Uterus (tissue), 3 donors: ENCODE measurements at regions not wholly inside any gene's neighbourhood (a gene's known extent, or its start where the extent isn't known, plus 50 kb on each side); places are given as distances from the start of the nearest gene placed in this dataset.

Source experiments
- DNase-seq, 2 donors: peaks; one replicate each; pipeline ENCODE4 v3.0.0-alpha.2; 2019 to 2020
- H3K27ac ChIP-seq, 2 donors: fragments of 200-600 bp; sonication (generic); 1 replicate in 1 of 2; 2 replicates in 1 of 2; pipeline ENCODE4 v1.5.1; 2016 to 2018
- H3K27me3 ChIP-seq, 2 donors: fragments of 200-600 bp; sonication (generic); one replicate each; pipeline ENCODE4 v1.5.1; 2018 to 2019; ENCODE audit warnings: control low read depth in 1 of 2
- H3K36me3 ChIP-seq, 2 donors: fragments of 200-600 bp; sonication (generic); one replicate each; pipeline ENCODE4 v1.5.1; 2019; ENCODE audit warnings: control low read depth in 1 of 2
- H3K4me1 ChIP-seq, 2 donors: fragments of 200-600 bp; sonication (generic); one replicate each; pipeline ENCODE4 v1.5.1; 2018 to 2019; ENCODE audit warnings: control low read depth in 1 of 2
- H3K4me3 ChIP-seq, 2 donors: fragments of 200-600 bp; sonication (generic); 1 replicate in 1 of 2; 2 replicates in 1 of 2; pipeline ENCODE4 v1.5.1; 2018 to 2019; ENCODE audit warnings: mild to moderate bottlenecking in 1 of 2
- H3K9me3 ChIP-seq, 2 donors: fragments of 200-600 bp; sonication (generic); one replicate each; pipeline ENCODE4 v1.5.1; 2019; ENCODE audit warnings: control low read depth in 1 of 2
- POLR2A ChIP-seq, 2 donors: fragments of 450-650 bp; IDR thresholded peaks; one replicate each; pipeline ENCODE4 v1.6.1; 2016; ENCODE audit warnings: antibody characterized with exemption in 2 of 2, mild to moderate bottlenecking in 1 of 2, moderate library complexity in 1 of 2
- intact Hi-C: fragments of 100-400 bp; cut with DNase I; formaldehyde crosslinking; loops from one replicate; pipeline ENCODE4 v1.15.1; 2023; ENCODE audit warnings: low total_unique reads
- TF ChIP-seq, protein P1 (sequence below), 4 experiments: fragments of 200-600 bp in 2 of 4; fragments of 450-650 bp in 2 of 4; sonication (generic) in 2 of 4; IDR thresholded peaks; one replicate each; pipeline ENCODE4 v1.5.1; 2016 to 2019; ENCODE audit warnings: antibody characterized with exemption in 4 of 4, mild to moderate bottlenecking in 2 of 4, moderate library complexity in 1 of 4
- donor health status: DM: yes; HTN: yes; CAD: no.

DNA sequence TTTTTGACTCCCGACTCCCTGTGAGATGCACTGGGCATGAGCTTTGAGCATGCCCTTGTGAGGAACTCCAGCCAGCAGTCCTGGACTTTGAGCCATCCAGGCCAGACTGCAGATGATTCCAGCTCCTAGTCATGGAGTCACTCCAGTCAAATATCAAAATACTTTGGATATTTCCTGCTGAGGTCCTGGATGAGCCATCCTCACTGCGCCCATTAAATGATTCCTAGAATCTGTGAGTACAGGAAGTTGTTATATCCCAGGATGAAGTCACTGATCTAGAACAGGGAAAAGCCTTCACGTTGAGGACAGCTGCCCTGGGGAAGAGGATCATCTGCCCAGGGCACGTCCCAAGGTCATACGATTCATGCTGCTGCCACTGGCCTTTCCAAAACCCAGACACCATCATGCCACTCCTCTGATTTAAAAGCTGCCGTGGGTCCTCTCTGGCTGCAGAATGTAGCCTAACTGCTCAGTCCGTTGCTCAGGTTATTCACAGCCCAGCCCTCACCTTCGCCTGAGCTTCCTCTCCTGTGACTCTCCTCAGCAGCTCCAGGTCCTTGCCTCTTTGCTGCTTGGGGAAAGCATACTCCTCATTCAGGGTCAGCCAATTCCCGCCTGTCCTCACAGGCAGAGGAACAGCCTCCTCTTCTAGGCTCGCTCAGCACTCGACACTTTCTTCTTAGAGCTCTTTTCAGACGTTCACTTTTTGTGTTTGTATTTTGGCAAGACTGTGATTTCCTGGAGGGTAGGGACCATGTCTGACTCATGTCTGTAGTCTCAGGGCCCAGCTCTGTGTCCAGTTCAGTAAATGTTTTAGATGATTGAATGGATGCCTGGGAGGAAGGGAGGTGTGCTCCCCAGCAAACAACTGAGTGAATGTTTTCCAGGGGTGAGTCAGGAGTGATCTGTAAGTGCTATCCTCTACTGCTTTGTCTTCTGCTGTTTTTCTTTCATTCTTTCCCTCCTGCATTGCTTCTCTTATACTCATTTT lies 157.8 kb downstream of the SNX10 start:
- H3K9me3 ChIP-seq, result no peaks in the 10 kb centered on the region
- no peak for TF ChIP-seq POLR2A (IDR thresholded peaks at IDR 0.05)
- H3K27me3 ChIP-seq, result no peaks in the 10 kb centered on the region
- no peak overlapping the region for H3K4me3 ChIP-seq
- H3K36me3 ChIP-seq, result no peaks in the 10 kb centered on the region
- no peak for DNase-seq
- intact Hi-C loops, result no loop called here
- H3K4me1 ChIP-seq, result no peaks in the 10 kb centered on the region
- H3K27ac ChIP-seq, result peak overlapping the region; percentile 10 to 21

DNA sequence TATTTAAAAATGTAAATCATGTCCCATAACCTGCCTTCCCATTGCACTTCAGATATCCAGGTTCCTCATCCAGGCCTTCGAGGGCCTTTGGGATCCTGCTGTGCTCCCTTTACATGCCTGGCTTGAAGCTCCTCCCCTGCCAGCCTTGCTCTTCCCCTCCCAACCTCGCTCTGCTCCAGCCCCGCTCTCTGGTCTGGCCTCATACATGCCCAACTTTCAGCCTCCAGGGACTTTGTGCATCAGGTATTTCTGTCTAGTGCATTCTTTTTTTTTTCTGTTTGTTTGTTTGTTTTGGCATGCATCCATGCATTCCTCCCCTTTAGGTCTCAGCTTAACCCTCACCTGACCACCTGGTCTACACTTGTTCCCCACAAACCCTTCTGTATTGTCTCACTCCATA lies 160.3 kb downstream of the SNX10 start:
- no peaks in the 10 kb centered on the region for H3K9me3 ChIP-seq
- H3K36me3 ChIP-seq, result no peaks in the 10 kb centered on the region
- H3K27ac ChIP-seq, result no peak overlapping the region
- no peak overlapping the region for H3K4me3 ChIP-seq
- TF ChIP-seq, protein P1, sequence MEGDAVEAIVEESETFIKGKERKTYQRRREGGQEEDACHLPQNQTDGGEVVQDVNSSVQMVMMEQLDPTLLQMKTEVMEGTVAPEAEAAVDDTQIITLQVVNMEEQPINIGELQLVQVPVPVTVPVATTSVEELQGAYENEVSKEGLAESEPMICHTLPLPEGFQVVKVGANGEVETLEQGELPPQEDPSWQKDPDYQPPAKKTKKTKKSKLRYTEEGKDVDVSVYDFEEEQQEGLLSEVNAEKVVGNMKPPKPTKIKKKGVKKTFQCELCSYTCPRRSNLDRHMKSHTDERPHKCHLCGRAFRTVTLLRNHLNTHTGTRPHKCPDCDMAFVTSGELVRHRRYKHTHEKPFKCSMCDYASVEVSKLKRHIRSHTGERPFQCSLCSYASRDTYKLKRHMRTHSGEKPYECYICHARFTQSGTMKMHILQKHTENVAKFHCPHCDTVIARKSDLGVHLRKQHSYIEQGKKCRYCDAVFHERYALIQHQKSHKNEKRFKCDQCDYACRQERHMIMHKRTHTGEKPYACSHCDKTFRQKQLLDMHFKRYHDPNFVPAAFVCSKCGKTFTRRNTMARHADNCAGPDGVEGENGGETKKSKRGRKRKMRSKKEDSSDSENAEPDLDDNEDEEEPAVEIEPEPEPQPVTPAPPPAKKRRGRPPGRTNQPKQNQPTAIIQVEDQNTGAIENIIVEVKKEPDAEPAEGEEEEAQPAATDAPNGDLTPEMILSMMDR (IDR thresholded peaks at IDR 0.05), result no peak
- TF ChIP-seq POLR2A (IDR thresholded peaks at IDR 0.05), result no peak
- DNase-seq, result no peak
- intact Hi-C loops, result no loop called here
- no peaks in the 10 kb centered on the region for H3K4me1 ChIP-seq
- no peaks in the 10 kb centered on the region for H3K27me3 ChIP-seq

DNA sequence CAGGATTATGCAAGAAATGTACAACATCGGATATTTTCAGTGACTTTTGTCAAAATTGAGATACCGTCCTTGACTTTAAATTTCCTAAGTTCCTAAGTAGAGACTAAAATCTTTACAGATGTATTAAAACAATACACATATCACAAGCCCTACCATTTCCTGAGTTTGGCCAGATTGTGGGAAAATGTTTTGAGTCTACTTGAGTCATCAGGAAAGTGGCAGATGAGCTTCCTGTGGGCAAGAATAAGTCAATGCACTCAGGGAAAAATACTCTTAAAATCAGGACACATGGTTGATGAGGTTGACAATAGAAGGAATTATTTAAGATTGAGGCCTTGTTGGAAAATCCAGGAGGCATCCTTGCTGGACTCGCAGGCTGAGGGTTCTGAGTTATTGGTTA lies 162.5 kb downstream of the SNX10 start:
- intact Hi-C loops, result no loop called here
- no peak overlapping the region for H3K4me3 ChIP-seq

DNA sequence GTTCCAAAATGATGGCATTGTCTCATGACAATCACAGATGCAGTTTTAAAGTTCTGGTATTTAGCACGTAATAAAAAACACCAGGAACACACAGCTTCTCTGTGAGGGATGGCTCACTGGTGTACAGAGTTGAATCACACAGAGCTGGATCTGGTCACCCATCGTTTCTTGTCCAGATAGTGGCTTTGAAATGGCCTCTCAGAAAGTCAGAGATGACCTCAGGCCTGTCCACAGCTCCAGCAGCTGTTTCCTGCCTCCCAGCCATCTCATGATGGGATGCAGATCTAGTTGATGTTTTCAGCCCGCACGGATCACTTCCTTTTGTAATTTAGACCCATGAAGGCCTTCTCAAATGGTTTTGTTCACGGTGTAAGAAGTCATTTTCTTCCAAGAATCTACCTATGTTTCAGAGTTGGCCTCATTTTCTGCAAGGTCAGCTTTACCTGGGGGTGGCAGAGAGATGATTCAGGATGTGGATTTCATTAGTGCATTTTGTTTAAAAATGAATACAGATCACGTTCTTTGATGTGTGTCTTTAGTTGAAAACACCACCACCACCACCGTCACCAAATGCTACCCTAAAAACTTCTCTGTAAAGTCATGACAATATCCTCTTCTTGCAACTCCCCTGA lies 166.2 kb downstream of the SNX10 start:
- Histone ChIP-seq H3K9me3 (no peaks in the 10 kb centered on the region), H3K4me3 (no peak overlapping the region), H3K27ac (no peak overlapping the region), H3K36me3 (no peaks in the 10 kb centered on the region), H3K27me3 (no peaks in the 10 kb centered on the region), H3K4me1 (no peaks in the 10 kb centered on the region)
- intact Hi-C loops, result no loop called here
- DNase-seq, result no peak
- TF ChIP-seq, protein P1 (IDR thresholded peaks at IDR 0.05), result no peak
- no peak for TF ChIP-seq POLR2A (IDR thresholded peaks at IDR 0.05)

More for the DNA sequence above, 162.5 kb downstream of the SNX10 start:
- Histone ChIP-seq H3K36me3 (no peaks in the 10 kb centered on the region), H3K9me3 (no peaks in the 10 kb centered on the region), H3K27ac (no peak overlapping the region), H3K4me1 (no peaks in the 10 kb centered on the region), H3K27me3 (no peaks in the 10 kb centered on the region)
- no peak for DNase-seq
- no peak for TF ChIP-seq POLR2A (IDR thresholded peaks at IDR 0.05)
- TF ChIP-seq, protein P1 (IDR thresholded peaks at IDR 0.05), result no peak

DNA sequence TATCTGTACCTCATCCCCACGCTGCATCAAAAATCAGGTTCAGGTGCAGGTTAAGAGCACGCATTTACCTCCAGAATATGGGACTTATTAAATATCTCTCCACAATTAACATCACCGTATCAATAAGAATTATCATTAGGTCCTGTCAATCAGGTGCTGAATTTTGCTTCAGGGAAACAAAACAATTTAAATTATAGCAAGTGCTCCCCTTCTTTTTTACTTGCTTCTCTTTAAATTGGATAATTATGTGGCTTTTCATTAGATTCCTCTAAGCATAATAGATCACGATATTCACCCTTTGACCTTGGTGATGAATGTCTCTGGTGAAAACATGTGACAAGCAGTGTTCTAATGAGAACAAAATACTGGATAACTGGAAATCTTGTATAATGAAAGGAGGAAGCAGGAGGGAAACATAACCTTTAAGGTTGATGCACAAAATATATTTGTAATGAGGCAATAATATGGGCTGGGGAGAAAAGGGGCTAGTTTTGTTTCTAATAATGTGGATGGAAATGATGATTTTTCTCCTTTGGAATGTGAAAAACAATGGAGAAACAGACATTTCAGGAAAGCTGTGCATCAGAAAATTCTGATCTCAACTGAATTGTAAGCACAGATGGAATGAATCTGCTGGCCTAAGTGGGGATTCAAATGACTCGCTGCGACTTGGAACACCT lies 166.9 kb downstream of the SNX10 start:
- intact Hi-C loops, result no loop called here
- no peak for TF ChIP-seq POLR2A (IDR thresholded peaks at IDR 0.05)
- TF ChIP-seq, protein P1 (IDR thresholded peaks at IDR 0.05), result no peak
- no peak overlapping the region for H3K4me3 ChIP-seq
- no peaks in the 10 kb centered on the region for H3K9me3 ChIP-seq
- H3K27ac ChIP-seq, result no peak overlapping the region
- H3K36me3 ChIP-seq, result no peaks in the 10 kb centered on the region
- no peaks in the 10 kb centered on the region for H3K4me1 ChIP-seq
- no peak for DNase-seq
- no peaks in the 10 kb centered on the region for H3K27me3 ChIP-seq
